HCT116 (cell line): ENCODE measurements at regions not wholly inside any gene's neighbourhood (a gene's known extent, or its start where the extent isn't known, plus 50 kb on each side); places are given as distances from the start of the nearest gene placed in this dataset.

Experiments
- EZH2 ChIP-seq: fragments of 200-600 bp; sonication (generic); IDR thresholded peaks from 2 replicates; pipeline ENCODE4 v1.6.1; 2017; ENCODE audit warnings: antibody characterized with exemption, mixed run types
- EZH2phosphoT487 ChIP-seq: fragments of 200-600 bp; IDR thresholded peaks from 2 replicates; pipeline ENCODE4 v1.6.1; 2018; ENCODE audit warnings: antibody characterized with exemption, borderline replicate concordance
- JUND ChIP-seq: IDR thresholded peaks from 2 replicates; pipeline ENCODE4 v1.6.1; 2012
- POLR2A ChIP-seq: IDR thresholded peaks from 2 replicates; pipeline ENCODE4 v1.7.0; 2011; ENCODE audit warnings: borderline replicate concordance; ENCODE audit not compliant: insufficient read depth, insufficient read length; ENCODE audit errors: extremely low read depth
- POLR2AphosphoS5 ChIP-seq: IDR thresholded peaks from 2 replicates; pipeline ENCODE4 v1.6.1; 2011; ENCODE audit warnings: mild to moderate bottlenecking, low read depth, low read length, moderate library complexity
- SP1 ChIP-seq: IDR thresholded peaks from 2 replicates; pipeline ENCODE4 v1.6.1; 2012; ENCODE audit warnings: low read depth
- TCF7L2 ChIP-seq: IDR thresholded peaks from 2 replicates; pipeline ENCODE4 v1.7.0; 2011; ENCODE audit warnings: borderline replicate concordance, inconsistent platforms; ENCODE audit not compliant: insufficient read depth, insufficient read length; ENCODE audit errors: extremely low read depth
- YY1 ChIP-seq: IDR thresholded peaks from 2 replicates; pipeline ENCODE4 v1.6.1; 2011; ENCODE audit warnings: low read length, low read depth, moderate library complexity, mild to moderate bottlenecking; ENCODE audit not compliant: insufficient replicate concordance; ENCODE audit errors: extremely low read depth
- ZFX ChIP-seq: fragments of 450-650 bp; IDR thresholded peaks from 2 replicates; pipeline ENCODE4 v1.6.1; 2017
- ZNF274 ChIP-seq: fragments of 200-500 bp; sonication (Bioruptor generic); IDR thresholded peaks from 2 replicates; pipeline ENCODE4 v1.6.1; 2014; ENCODE audit warnings: mild to moderate bottlenecking, low read depth, low read length, inconsistent platforms
- TF ChIP-seq, protein P1 (sequence below), 3 experiments: fragments of 200-600 bp in 1 of 3; sonication (generic) in 1 of 3; IDR thresholded peaks in 2 of 3; conservative IDR thresholded peaks in 1 of 3; 2 replicates each; pipeline ENCODE4 v1.5.1; 2012 to 2017; ENCODE audit warnings: low read depth in 2 of 3, low read length in 2 of 3, antibody characterized with exemption in 1 of 3, borderline replicate concordance in 1 of 3, control low read depth in 1 of 3, mild to moderate bottlenecking in 1 of 3, mixed read lengths in 1 of 3, mixed run types in 1 of 3, moderate library complexity in 1 of 3; ENCODE audit not compliant: insufficient read depth in 1 of 3
- TF ChIP-seq, protein P2 (sequence below): IDR thresholded peaks from 2 replicates; pipeline ENCODE4 v1.6.1; 2012
- TF ChIP-seq, protein P3 (sequence below): IDR thresholded peaks from 2 replicates; pipeline ENCODE4 v1.6.1; 2012; ENCODE audit warnings: low read depth
- TF ChIP-seq, protein P4 (sequence below): IDR thresholded peaks from 2 replicates; pipeline ENCODE4 v1.6.1; 2011; ENCODE audit warnings: mild to moderate bottlenecking, low read length, moderate library complexity; ENCODE audit not compliant: insufficient replicate concordance; ENCODE audit errors: extremely low read depth

DNA sequence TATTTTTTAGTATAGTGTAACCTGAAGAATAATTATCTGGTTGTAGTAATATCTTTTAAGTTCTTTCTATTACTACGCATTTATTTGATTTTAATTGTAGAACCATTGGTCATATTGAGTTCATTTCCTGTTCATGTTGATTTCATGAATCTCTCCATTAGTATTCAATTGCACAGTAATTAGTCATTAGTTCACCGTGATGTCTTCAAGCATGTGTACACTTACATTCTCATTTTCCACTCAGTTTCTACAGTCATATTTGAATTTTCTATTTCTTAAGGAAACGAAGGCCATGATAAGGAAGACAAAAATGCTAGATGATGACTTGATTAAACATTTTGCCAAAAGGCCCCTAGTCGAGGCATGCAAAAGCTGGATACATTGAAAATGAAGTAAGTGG lies 333.7 kb upstream of the FANCL start:
- no peak for TF ChIP-seq ZNF274
- TF ChIP-seq TCF7L2 = no peak
- TF ChIP-seq, protein P1, sequence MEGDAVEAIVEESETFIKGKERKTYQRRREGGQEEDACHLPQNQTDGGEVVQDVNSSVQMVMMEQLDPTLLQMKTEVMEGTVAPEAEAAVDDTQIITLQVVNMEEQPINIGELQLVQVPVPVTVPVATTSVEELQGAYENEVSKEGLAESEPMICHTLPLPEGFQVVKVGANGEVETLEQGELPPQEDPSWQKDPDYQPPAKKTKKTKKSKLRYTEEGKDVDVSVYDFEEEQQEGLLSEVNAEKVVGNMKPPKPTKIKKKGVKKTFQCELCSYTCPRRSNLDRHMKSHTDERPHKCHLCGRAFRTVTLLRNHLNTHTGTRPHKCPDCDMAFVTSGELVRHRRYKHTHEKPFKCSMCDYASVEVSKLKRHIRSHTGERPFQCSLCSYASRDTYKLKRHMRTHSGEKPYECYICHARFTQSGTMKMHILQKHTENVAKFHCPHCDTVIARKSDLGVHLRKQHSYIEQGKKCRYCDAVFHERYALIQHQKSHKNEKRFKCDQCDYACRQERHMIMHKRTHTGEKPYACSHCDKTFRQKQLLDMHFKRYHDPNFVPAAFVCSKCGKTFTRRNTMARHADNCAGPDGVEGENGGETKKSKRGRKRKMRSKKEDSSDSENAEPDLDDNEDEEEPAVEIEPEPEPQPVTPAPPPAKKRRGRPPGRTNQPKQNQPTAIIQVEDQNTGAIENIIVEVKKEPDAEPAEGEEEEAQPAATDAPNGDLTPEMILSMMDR (IDR thresholded peaks at IDR 0.05 in 2 of 3, conservative IDR thresholded peaks at IDR 0.05 in 1 of 3; ENCODE audit: borderline replicate concordance in 1 of 3, insufficient read depth in 1 of 3, low read depth in 2 of 3, low read length in 2 of 3) = no peak
- TF ChIP-seq, protein P2, sequence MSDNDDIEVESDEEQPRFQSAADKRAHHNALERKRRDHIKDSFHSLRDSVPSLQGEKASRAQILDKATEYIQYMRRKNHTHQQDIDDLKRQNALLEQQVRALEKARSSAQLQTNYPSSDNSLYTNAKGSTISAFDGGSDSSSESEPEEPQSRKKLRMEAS = no peak
- no peak for TF ChIP-seq POLR2A
- TF ChIP-seq SP1 = no peak
- no peak for TF ChIP-seq ZFX
- no peak for TF ChIP-seq EZH2phosphoT487
- no peak for TF ChIP-seq POLR2AphosphoS5
- TF ChIP-seq, protein P3, sequence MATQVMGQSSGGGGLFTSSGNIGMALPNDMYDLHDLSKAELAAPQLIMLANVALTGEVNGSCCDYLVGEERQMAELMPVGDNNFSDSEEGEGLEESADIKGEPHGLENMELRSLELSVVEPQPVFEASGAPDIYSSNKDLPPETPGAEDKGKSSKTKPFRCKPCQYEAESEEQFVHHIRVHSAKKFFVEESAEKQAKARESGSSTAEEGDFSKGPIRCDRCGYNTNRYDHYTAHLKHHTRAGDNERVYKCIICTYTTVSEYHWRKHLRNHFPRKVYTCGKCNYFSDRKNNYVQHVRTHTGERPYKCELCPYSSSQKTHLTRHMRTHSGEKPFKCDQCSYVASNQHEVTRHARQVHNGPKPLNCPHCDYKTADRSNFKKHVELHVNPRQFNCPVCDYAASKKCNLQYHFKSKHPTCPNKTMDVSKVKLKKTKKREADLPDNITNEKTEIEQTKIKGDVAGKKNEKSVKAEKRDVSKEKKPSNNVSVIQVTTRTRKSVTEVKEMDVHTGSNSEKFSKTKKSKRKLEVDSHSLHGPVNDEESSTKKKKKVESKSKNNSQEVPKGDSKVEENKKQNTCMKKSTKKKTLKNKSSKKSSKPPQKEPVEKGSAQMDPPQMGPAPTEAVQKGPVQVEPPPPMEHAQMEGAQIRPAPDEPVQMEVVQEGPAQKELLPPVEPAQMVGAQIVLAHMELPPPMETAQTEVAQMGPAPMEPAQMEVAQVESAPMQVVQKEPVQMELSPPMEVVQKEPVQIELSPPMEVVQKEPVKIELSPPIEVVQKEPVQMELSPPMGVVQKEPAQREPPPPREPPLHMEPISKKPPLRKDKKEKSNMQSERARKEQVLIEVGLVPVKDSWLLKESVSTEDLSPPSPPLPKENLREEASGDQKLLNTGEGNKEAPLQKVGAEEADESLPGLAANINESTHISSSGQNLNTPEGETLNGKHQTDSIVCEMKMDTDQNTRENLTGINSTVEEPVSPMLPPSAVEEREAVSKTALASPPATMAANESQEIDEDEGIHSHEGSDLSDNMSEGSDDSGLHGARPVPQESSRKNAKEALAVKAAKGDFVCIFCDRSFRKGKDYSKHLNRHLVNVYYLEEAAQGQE = no peak
- TF ChIP-seq EZH2 = no peak
- TF ChIP-seq, protein P4, sequence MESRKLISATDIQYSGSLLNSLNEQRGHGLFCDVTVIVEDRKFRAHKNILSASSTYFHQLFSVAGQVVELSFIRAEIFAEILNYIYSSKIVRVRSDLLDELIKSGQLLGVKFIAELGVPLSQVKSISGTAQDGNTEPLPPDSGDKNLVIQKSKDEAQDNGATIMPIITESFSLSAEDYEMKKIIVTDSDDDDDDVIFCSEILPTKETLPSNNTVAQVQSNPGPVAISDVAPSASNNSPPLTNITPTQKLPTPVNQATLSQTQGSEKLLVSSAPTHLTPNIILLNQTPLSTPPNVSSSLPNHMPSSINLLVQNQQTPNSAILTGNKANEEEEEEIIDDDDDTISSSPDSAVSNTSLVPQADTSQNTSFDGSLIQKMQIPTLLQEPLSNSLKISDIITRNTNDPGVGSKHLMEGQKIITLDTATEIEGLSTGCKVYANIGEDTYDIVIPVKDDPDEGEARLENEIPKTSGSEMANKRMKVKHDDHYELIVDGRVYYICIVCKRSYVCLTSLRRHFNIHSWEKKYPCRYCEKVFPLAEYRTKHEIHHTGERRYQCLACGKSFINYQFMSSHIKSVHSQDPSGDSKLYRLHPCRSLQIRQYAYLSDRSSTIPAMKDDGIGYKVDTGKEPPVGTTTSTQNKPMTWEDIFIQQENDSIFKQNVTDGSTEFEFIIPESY = no peak
- TF ChIP-seq YY1 = no peak
- no peak for TF ChIP-seq JUND
